Keratinocyte (primary cell): ENCODE measurements at regions not wholly inside any gene's neighbourhood (a gene's known extent, or its start where the extent isn't known, plus 50 kb on each side); places are given as distances from the start of the nearest gene placed in this dataset.

ENCODE experiments used
- DNase-seq: peaks from one replicate; pipeline ENCODE4 v3.0.0-alpha.2; 2011; ENCODE audit warnings: low read depth, missing footprints, low spot score
- FAIRE-seq: peaks from 2 replicates; lab custom pipeline; 2011; peaks lifted over from hg19 to GRCh38; lab: Jason Lieb, UNC
- H2AFZ ChIP-seq: 2 replicates; pipeline ENCODE4 v1.6.0; 2012; ENCODE audit warnings: low read length, control low read depth, inconsistent platforms; ENCODE audit not compliant: control insufficient read depth
- H3K27ac ChIP-seq: 2 replicates; pipeline ENCODE4 v1.5.1; 2011; ENCODE audit warnings: low read length; ENCODE audit not compliant: control insufficient read depth, insufficient read depth
- H3K27me3 ChIP-seq: 3 replicates; pipeline ENCODE4 v1.6.0; 2011; ENCODE audit warnings: low read length; ENCODE audit not compliant: control insufficient read depth, insufficient read depth; ENCODE audit errors: extremely low read depth
- H3K36me3 ChIP-seq, 2 experiments: 2 replicates in 1 of 2; 3 replicates in 1 of 2; pipeline ENCODE4 v1.5.1; 2011; ENCODE audit warnings: low read length in 2 of 2, mild to moderate bottlenecking in 1 of 2; ENCODE audit not compliant: control insufficient read depth in 2 of 2, insufficient read depth in 2 of 2; ENCODE audit errors: extremely low read depth in 1 of 2
- H3K4me1 ChIP-seq: 3 replicates; pipeline ENCODE4 v1.5.1; 2011; ENCODE audit warnings: low read length; ENCODE audit not compliant: control insufficient read depth, insufficient read depth; ENCODE audit errors: extremely low read depth
- H3K4me2 ChIP-seq: 3 replicates; pipeline ENCODE4 v1.6.0; 2011; ENCODE audit warnings: low read depth, low read length; ENCODE audit not compliant: control insufficient read depth, insufficient read depth; ENCODE audit errors: extremely low read depth
- H3K4me3 ChIP-seq, 3 experiments: fragments of 200-600 bp in 1 of 3; sonication (generic) in 1 of 3; 2 replicates in 2 of 3; 3 replicates in 1 of 3; pipeline ENCODE4 v1.5.1; 2011 to 2016; ENCODE audit warnings: low read length in 3 of 3, mild to moderate bottlenecking in 3 of 3, control low read depth in 2 of 3, inconsistent platforms in 1 of 3, low read depth in 1 of 3, mixed read lengths in 1 of 3, mixed run types in 1 of 3, moderate library complexity in 1 of 3; ENCODE audit not compliant: control insufficient read depth in 2 of 3, insufficient read depth in 2 of 3; ENCODE audit errors: extremely low read depth in 1 of 3
- H3K79me2 ChIP-seq: 2 replicates; pipeline ENCODE4 v1.6.0; 2012; ENCODE audit warnings: low read length; ENCODE audit not compliant: control insufficient read depth, insufficient read depth
- H3K9ac ChIP-seq: 3 replicates; pipeline ENCODE4 v1.6.0; 2011; ENCODE audit warnings: low read length; ENCODE audit not compliant: control insufficient read depth, insufficient read depth; ENCODE audit errors: extremely low read depth
- H3K9me1 ChIP-seq: 3 replicates; pipeline ENCODE4 v1.6.0; 2011; ENCODE audit warnings: low read length; ENCODE audit not compliant: control insufficient read depth, insufficient read depth; ENCODE audit errors: extremely low read depth
- H3K9me3 ChIP-seq: 2 replicates; pipeline ENCODE4 v1.5.1; 2012; ENCODE audit warnings: low read depth, low read length; ENCODE audit not compliant: control insufficient read depth
- H4K20me1 ChIP-seq: 3 replicates; pipeline ENCODE4 v1.6.0; 2011; ENCODE audit warnings: low read length; ENCODE audit not compliant: control insufficient read depth, insufficient read depth; ENCODE audit errors: extremely low read depth
- CTCF ChIP-seq, 3 experiments: IDR thresholded peaks in 1 of 3; conservative IDR thresholded peaks in 1 of 3; optimal IDR thresholded peaks in 1 of 3; 2 replicates in 2 of 3; 3 replicates in 1 of 3; pipeline versions ENCODE3 to v1.5.1; 2011; ENCODE audit warnings: low read length in 3 of 3, mild to moderate bottlenecking in 3 of 3, moderate library complexity in 2 of 3, control low read depth in 1 of 3, inconsistent platforms in 1 of 3; ENCODE audit not compliant: insufficient read depth in 2 of 3; ENCODE audit errors: extremely low read depth in 1 of 3
- EZH2 ChIP-seq: IDR thresholded peaks from one replicate; pipeline ENCODE4 v1.6.1; 2012; ENCODE audit warnings: inconsistent platforms, mild to moderate bottlenecking, low read length, moderate library complexity
- dilution Hi-C: fragments of 300-500 bp; cut with MboI; formaldehyde crosslinking; loops from one replicate; pipeline ENCODE4 v1.7.0; 2020; ENCODE audit warnings: low sequenced_read_pairs; ENCODE audit not compliant: extremely low pct_ligation_motif_present

GRCh38 chr2:190810981-190811587 is 69.5 kb upstream of the GLS start:
- no peak for TF ChIP-seq EZH2
- no peak for TF ChIP-seq CTCF (optimal IDR thresholded peaks at IDR 0.05 in 1 of 3, IDR thresholded peaks at IDR 0.05 in 1 of 3, conservative IDR thresholded peaks at IDR 0.05 in 1 of 3; ENCODE audit: extremely low read depth in 1 of 3, insufficient read depth in 2 of 3, low read length in 3 of 3)
- Histone ChIP-seq H3K9ac (no peak overlapping the region), H3K9me3 (no peaks in the 10 kb centered on the region), H3K27ac (no peak overlapping the region), H3K4me3 (no peak overlapping the region), H3K4me1 (peaks cover 7% of the 10 kb centered on the region), H3K36me3 (no peaks in the 10 kb centered on the region), H4K20me1 (no peaks in the 10 kb centered on the region), H3K79me2 (no peaks in the 10 kb centered on the region), H2AFZ (no peak overlapping the region), H3K27me3 (no peaks in the 10 kb centered on the region), H3K9me1 (no peaks in the 10 kb centered on the region), H3K4me2 (no peak overlapping the region)
- dilution Hi-C loops, result no loop called here
- DNase-seq, result no peak
- FAIRE-seq, result no peak

GRCh38 chr2:190811811-190812210 is 68.8 kb upstream of the GLS start:
- no peaks in the 10 kb centered on the region for H3K9me3 ChIP-seq

More at GRCh38 chr2:190811811-190812210, 68.8 kb upstream of the GLS start:
- peaks cover 7% of the 10 kb centered on the region for H3K4me1 ChIP-seq
- dilution Hi-C loops, result no loop called here
- no peak for FAIRE-seq
- H3K79me2 ChIP-seq, result no peaks in the 10 kb centered on the region
- no peaks in the 10 kb centered on the region for H3K9me1 ChIP-seq
- H3K4me3 ChIP-seq, result no peak overlapping the region
- no peak for DNase-seq
- H3K36me3 ChIP-seq, result no peaks in the 10 kb centered on the region
- TF ChIP-seq CTCF (optimal IDR thresholded peaks at IDR 0.05 in 1 of 3, IDR thresholded peaks at IDR 0.05 in 1 of 3, conservative IDR thresholded peaks at IDR 0.05 in 1 of 3; ENCODE audit: extremely low read depth in 1 of 3, insufficient read depth in 2 of 3, low read length in 3 of 3) (no peak), EZH2 (no peak)
- no peak overlapping the region for H3K27ac ChIP-seq
- no peak overlapping the region for H2AFZ ChIP-seq
- H3K9ac ChIP-seq, result no peak overlapping the region
- H4K20me1 ChIP-seq, result no peaks in the 10 kb centered on the region
- no peaks in the 10 kb centered on the region for H3K27me3 ChIP-seq
- H3K4me2 ChIP-seq, result no peak overlapping the region
